DOHH2 (cell line): ENCODE measurements at regions not wholly inside any gene's neighbourhood (a gene's known extent, or its start where the extent isn't known, plus 50 kb on each side); places are given as distances from the start of the nearest gene placed in this dataset.

ENCODE experiments used
- CTCF ChIP-seq: fragments of 200-600 bp; sonication (generic); IDR thresholded peaks from one replicate; pipeline ENCODE4 v1.5.1; 2014; ENCODE audit warnings: antibody characterized with exemption, mild to moderate bottlenecking, low read depth, low read length; ENCODE audit not compliant: poor library complexity, severe bottlenecking
- EZH2phosphoT487 ChIP-seq: fragments of 200-600 bp; sonication (generic); IDR thresholded peaks from 2 replicates; pipeline ENCODE4 v1.6.1; 2017; ENCODE audit warnings: borderline replicate concordance, mild to moderate bottlenecking, antibody characterized with exemption, low read length, moderate library complexity, mixed read lengths

GRCh38 chr1:47688461-47689296, 250.8 kb downstream of the FOXD2 start:
- TF ChIP-seq CTCF (no peak), EZH2phosphoT487 (no peak)
